BE2C (cell line): ENCODE measurements at regions not wholly inside any gene's neighbourhood (a gene's known extent, or its start where the extent isn't known, plus 50 kb on each side); places are given as distances from the start of the nearest gene placed in this dataset.
"Not testable (repeated sequence)": the region's sequence is repeated elsewhere in the genome, so short reads cannot be mapped to it uniquely, and the experiment has no call there.

Experiments used
- DNase-seq: peaks from one replicate; pipeline ENCODE4 v3.0.0-alpha.2; 2020
- H3K27me3 ChIP-seq: fragments of 250-450 bp; sonication (Bioruptor Pico); 2 replicates; pipeline ENCODE4 v1.5.1; 2020; ENCODE audit warnings: mild to moderate bottlenecking
- H3K36me3 ChIP-seq: fragments of 250-450 bp; sonication (Bioruptor Pico); 2 replicates; pipeline ENCODE4 v1.5.1; 2020; ENCODE audit warnings: mild to moderate bottlenecking
- H3K4me1 ChIP-seq: fragments of 250-450 bp; sonication (Bioruptor Pico); 2 replicates; pipeline ENCODE4 v1.5.1; 2020
- H3K4me3 ChIP-seq: 2 replicates; pipeline ENCODE4 v1.5.1; 2011; ENCODE audit warnings: low read depth, low read length
- H3K9me3 ChIP-seq: fragments of 250-450 bp; sonication (Bioruptor Pico); 2 replicates; pipeline ENCODE4 v1.5.1; 2020

- not testable (repeated sequence) for H3K36me3 ChIP-seq, H3K4me3 ChIP-seq, DNase-seq, H3K4me1 ChIP-seq, H3K27me3 ChIP-seq, H3K9me3 ChIP-seq
Observed at GRCh38 chr16:29278097-29278871, 128.2 kb downstream of the NPIPB11 start.

GRCh38 chr16:29276446-29276845, 130.1 kb downstream of the NPIPB11 start:
- not testable (repeated sequence) for H3K27me3 ChIP-seq, H3K9me3 ChIP-seq, H3K4me1 ChIP-seq, H3K4me3 ChIP-seq, DNase-seq, H3K36me3 ChIP-seq

GRCh38 chr16:29274055-29275035, 132.2 kb downstream of the NPIPB11 start:
- not testable (repeated sequence) for H3K36me3 ChIP-seq, DNase-seq, H3K27me3 ChIP-seq, H3K4me3 ChIP-seq, H3K9me3 ChIP-seq, H3K4me1 ChIP-seq

GRCh38 chr16:29273298-29274054, 133.0 kb downstream of the NPIPB11 start:
- not testable (repeated sequence) for H3K36me3 ChIP-seq, DNase-seq, H3K9me3 ChIP-seq, H3K27me3 ChIP-seq, H3K4me1 ChIP-seq, H3K4me3 ChIP-seq

- not testable (repeated sequence) for H3K4me3 ChIP-seq, H3K36me3 ChIP-seq, H3K4me1 ChIP-seq, H3K9me3 ChIP-seq, DNase-seq, H3K27me3 ChIP-seq
Observed at GRCh38 chr16:29271721-29272675, 134.5 kb downstream of the NPIPB11 start.

- H3K9me3 ChIP-seq, H3K4me1 ChIP-seq, H3K27me3 ChIP-seq, H3K36me3 ChIP-seq, DNase-seq, H3K4me3 ChIP-seq: not testable (repeated sequence)
Observed at GRCh38 chr16:29270923-29271322, 135.6 kb downstream of the NPIPB11 start.

GRCh38 chr16:29270033-29270432, 136.5 kb downstream of the NPIPB11 start:
- H3K4me3 ChIP-seq, H3K9me3 ChIP-seq, H3K27me3 ChIP-seq, H3K4me1 ChIP-seq, H3K36me3 ChIP-seq, DNase-seq: not testable (repeated sequence)

- DNase-seq, H3K9me3 ChIP-seq, H3K27me3 ChIP-seq, H3K36me3 ChIP-seq, H3K4me3 ChIP-seq, H3K4me1 ChIP-seq: not testable (repeated sequence)
Observed at GRCh38 chr16:29269192-29269811, 137.2 kb downstream of the NPIPB11 start.

- not testable (repeated sequence) for H3K36me3 ChIP-seq, H3K27me3 ChIP-seq, H3K4me3 ChIP-seq, DNase-seq, H3K9me3 ChIP-seq, H3K4me1 ChIP-seq
Observed at GRCh38 chr16:29268785-29269191, 137.7 kb downstream of the NPIPB11 start.

- H3K9me3 ChIP-seq, H3K36me3 ChIP-seq, DNase-seq, H3K27me3 ChIP-seq, H3K4me3 ChIP-seq, H3K4me1 ChIP-seq: not testable (repeated sequence)
Observed at GRCh38 chr16:29268348-29268747, 138.2 kb downstream of the NPIPB11 start.

GRCh38 chr16:29267891-29268290, 138.6 kb downstream of the NPIPB11 start:
- H3K9me3 ChIP-seq, DNase-seq, H3K36me3 ChIP-seq, H3K4me3 ChIP-seq, H3K4me1 ChIP-seq, H3K27me3 ChIP-seq: not testable (repeated sequence)

GRCh38 chr16:29267055-29267619, 139.4 kb downstream of the NPIPB11 start:
- not testable (repeated sequence) for H3K27me3 ChIP-seq, H3K36me3 ChIP-seq, H3K4me3 ChIP-seq, DNase-seq, H3K9me3 ChIP-seq
- H3K4me1 ChIP-seq = peaks cover 16% of the 10 kb centered on the region

- not testable (repeated sequence) for H3K9me3 ChIP-seq, DNase-seq, H3K27me3 ChIP-seq, H3K36me3 ChIP-seq, H3K4me3 ChIP-seq
- H3K4me1 ChIP-seq = peaks cover 20% of the 10 kb centered on the region
Observed at GRCh38 chr16:29266612-29267011, 139.9 kb downstream of the NPIPB11 start.

GRCh38 chr16:29265255-29265853, 141.2 kb downstream of the NPIPB11 start:
- peaks cover 26% of the 10 kb centered on the region for H3K4me1 ChIP-seq
- not testable (repeated sequence) for H3K27me3 ChIP-seq, H3K9me3 ChIP-seq, H3K36me3 ChIP-seq, H3K4me3 ChIP-seq
- DNase-seq = peak; percentile 94
